ENCODE measurements at regions not wholly inside any gene's neighbourhood (a gene's known extent, or its start where the extent isn't known, plus 50 kb on each side); places are given as distances from the start of the nearest gene placed in this dataset.

GRCh38 chr15:47622055-47622454 lies 95.2 kb upstream of the SEMA6D start:
- TF ChIP-seq, protein P1, sequence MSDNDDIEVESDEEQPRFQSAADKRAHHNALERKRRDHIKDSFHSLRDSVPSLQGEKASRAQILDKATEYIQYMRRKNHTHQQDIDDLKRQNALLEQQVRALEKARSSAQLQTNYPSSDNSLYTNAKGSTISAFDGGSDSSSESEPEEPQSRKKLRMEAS (IDR thresholded peaks at IDR 0.05): no peak
- TF ChIP-seq EP300 (IDR thresholded peaks at IDR 0.05; ENCODE audit: borderline replicate concordance) (no peak), EGR1 (IDR thresholded peaks at IDR 0.05) (no peak), NFIC (IDR thresholded peaks at IDR 0.05) (no peak), ZBTB7A (IDR thresholded peaks at IDR 0.05; ENCODE audit: low read depth) (no peak), TAF1 (IDR thresholded peaks at IDR 0.05; ENCODE audit: low read depth) (no peak), YY1 (IDR thresholded peaks at IDR 0.05; ENCODE audit: low read depth) (no peak), FOXM1 (IDR thresholded peaks at IDR 0.05; ENCODE audit: borderline replicate concordance, low read depth) (no peak), CEBPB (IDR thresholded peaks at IDR 0.05) (no peak)
- TF ChIP-seq, protein P2, sequence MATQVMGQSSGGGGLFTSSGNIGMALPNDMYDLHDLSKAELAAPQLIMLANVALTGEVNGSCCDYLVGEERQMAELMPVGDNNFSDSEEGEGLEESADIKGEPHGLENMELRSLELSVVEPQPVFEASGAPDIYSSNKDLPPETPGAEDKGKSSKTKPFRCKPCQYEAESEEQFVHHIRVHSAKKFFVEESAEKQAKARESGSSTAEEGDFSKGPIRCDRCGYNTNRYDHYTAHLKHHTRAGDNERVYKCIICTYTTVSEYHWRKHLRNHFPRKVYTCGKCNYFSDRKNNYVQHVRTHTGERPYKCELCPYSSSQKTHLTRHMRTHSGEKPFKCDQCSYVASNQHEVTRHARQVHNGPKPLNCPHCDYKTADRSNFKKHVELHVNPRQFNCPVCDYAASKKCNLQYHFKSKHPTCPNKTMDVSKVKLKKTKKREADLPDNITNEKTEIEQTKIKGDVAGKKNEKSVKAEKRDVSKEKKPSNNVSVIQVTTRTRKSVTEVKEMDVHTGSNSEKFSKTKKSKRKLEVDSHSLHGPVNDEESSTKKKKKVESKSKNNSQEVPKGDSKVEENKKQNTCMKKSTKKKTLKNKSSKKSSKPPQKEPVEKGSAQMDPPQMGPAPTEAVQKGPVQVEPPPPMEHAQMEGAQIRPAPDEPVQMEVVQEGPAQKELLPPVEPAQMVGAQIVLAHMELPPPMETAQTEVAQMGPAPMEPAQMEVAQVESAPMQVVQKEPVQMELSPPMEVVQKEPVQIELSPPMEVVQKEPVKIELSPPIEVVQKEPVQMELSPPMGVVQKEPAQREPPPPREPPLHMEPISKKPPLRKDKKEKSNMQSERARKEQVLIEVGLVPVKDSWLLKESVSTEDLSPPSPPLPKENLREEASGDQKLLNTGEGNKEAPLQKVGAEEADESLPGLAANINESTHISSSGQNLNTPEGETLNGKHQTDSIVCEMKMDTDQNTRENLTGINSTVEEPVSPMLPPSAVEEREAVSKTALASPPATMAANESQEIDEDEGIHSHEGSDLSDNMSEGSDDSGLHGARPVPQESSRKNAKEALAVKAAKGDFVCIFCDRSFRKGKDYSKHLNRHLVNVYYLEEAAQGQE (IDR thresholded peaks at IDR 0.05; ENCODE audit: low read depth): no peak

DNA sequence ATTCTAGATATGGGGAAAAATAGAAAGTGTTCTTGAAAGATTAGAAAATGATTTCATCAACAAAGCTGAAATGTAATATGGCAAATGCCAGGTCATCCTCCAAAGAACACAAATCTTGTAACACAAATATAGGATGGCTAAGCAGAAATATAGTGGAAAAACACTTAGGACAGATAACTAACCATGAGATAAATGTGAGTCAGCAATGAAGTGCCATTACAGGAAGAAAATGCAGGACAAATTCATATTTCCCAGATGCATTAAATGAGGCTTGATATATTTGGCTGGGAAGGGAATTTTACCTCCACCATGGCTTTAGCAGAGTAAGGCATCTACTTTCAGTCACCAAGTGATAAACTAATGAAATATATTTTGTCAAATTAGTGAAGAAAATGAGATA lies 92.8 kb upstream of the SEMA6D start:
- TF ChIP-seq TCF12 (IDR thresholded peaks at IDR 0.05; ENCODE audit: low read depth) (no peak), EGR1 (IDR thresholded peaks at IDR 0.05) (no peak), ZBTB7A (IDR thresholded peaks at IDR 0.05; ENCODE audit: low read depth) (no peak), FOXM1 (IDR thresholded peaks at IDR 0.05; ENCODE audit: borderline replicate concordance, low read depth) (no peak), EP300 (IDR thresholded peaks at IDR 0.05; ENCODE audit: borderline replicate concordance) (no peak)

- TF ChIP-seq NFIC (IDR thresholded peaks at IDR 0.05) (no peak), FOXM1 (IDR thresholded peaks at IDR 0.05; ENCODE audit: borderline replicate concordance, low read depth) (no peak), EP300 (IDR thresholded peaks at IDR 0.05; ENCODE audit: borderline replicate concordance) (no peak), TCF12 (IDR thresholded peaks at IDR 0.05; ENCODE audit: low read depth) (no peak), ZBTB7A (IDR thresholded peaks at IDR 0.05; ENCODE audit: low read depth) (no peak), RAD21 (IDR thresholded peaks at IDR 0.05; ENCODE audit: low read depth) (no peak), TAF1 (IDR thresholded peaks at IDR 0.05; ENCODE audit: low read depth) (no peak), YY1 (IDR thresholded peaks at IDR 0.05; ENCODE audit: low read depth) (no peak), CREB1 (IDR thresholded peaks at IDR 0.05; ENCODE audit: low read depth) (no peak), CEBPB (IDR thresholded peaks at IDR 0.05) (no peak), TEAD4 (IDR thresholded peaks at IDR 0.05) (no peak), EGR1 (IDR thresholded peaks at IDR 0.05) (no peak)
- TF ChIP-seq, protein P2 (IDR thresholded peaks at IDR 0.05; ENCODE audit: low read depth): no peak
- TF ChIP-seq, protein P3, sequence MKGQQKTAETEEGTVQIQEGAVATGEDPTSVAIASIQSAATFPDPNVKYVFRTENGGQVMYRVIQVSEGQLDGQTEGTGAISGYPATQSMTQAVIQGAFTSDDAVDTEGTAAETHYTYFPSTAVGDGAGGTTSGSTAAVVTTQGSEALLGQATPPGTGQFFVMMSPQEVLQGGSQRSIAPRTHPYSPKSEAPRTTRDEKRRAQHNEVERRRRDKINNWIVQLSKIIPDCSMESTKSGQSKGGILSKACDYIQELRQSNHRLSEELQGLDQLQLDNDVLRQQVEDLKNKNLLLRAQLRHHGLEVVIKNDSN (IDR thresholded peaks at IDR 0.05): no peak
- TF ChIP-seq, protein P1 (IDR thresholded peaks at IDR 0.05): no peak
Observed at GRCh38 chr15:47639042-47639441, 78.3 kb upstream of the SEMA6D start.

DNA sequence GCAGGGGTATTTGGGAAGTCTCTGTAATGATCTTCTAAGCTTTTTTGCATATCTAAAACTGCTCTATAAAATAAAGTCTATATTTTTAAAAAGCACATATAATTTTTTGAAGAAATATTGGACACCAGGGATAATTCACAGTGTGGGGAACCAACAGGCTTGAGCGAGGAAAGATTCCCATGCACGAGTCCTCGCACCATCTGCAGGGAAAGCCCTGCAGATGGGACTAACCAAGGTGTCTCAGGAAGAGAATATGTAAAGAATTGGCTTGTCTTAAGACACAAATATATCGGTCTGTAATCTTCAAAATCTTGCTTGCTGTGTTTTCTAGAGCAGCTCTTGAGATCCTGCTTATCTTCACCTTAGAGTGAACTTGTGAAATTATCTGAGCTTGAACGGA lies 77.2 kb upstream of the SEMA6D start:
- TF ChIP-seq TAF1 (IDR thresholded peaks at IDR 0.05; ENCODE audit: low read depth) (no peak), EGR1 (IDR thresholded peaks at IDR 0.05) (no peak), RAD21 (IDR thresholded peaks at IDR 0.05; ENCODE audit: low read depth) (no peak), CREB1 (IDR thresholded peaks at IDR 0.05; ENCODE audit: low read depth) (no peak)
- TF ChIP-seq, protein P2 (IDR thresholded peaks at IDR 0.05; ENCODE audit: low read depth): no peak
- TF ChIP-seq, protein P1 (IDR thresholded peaks at IDR 0.05): no peak

DNA sequence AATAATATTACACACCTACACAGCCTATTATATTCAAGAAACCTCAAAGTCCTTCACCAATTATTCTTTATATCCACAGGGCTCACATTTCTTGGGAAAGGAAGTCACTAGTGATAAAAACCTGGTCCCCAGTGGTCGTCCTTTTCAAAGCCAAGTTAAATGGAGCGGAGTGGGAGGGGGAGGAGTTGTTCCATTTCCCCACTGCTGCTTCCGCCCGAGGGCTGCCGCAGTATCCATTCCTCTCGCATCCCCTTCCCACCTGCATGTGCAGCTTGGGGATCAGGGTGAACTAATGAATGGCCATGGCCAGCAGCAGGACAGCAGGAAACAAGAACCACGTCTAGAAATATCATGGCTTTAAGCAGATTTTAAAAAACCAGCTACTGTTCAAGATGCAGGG lies 76.4 kb upstream of the SEMA6D start:
- no peak for TF ChIP-seq CEBPB (IDR thresholded peaks at IDR 0.05)
- TF ChIP-seq EGR1 (IDR thresholded peaks at IDR 0.05): no peak
- TF ChIP-seq, protein P2 (IDR thresholded peaks at IDR 0.05; ENCODE audit: low read depth): no peak
- TF ChIP-seq ZBTB7A (IDR thresholded peaks at IDR 0.05; ENCODE audit: low read depth): no peak
- no peak for TF ChIP-seq EP300 (IDR thresholded peaks at IDR 0.05; ENCODE audit: borderline replicate concordance)
- no peak for TF ChIP-seq YY1 (IDR thresholded peaks at IDR 0.05; ENCODE audit: low read depth)
- TF ChIP-seq RAD21 (IDR thresholded peaks at IDR 0.05; ENCODE audit: low read depth): no peak
- no peak for TF ChIP-seq NFIC (IDR thresholded peaks at IDR 0.05)
- TF ChIP-seq TAF1 (IDR thresholded peaks at IDR 0.05; ENCODE audit: low read depth): no peak
- no peak for TF ChIP-seq TEAD4 (IDR thresholded peaks at IDR 0.05)
- no peak for TF ChIP-seq TCF12 (IDR thresholded peaks at IDR 0.05; ENCODE audit: low read depth)
- TF ChIP-seq, protein P1 (IDR thresholded peaks at IDR 0.05): no peak
- TF ChIP-seq, protein P3 (IDR thresholded peaks at IDR 0.05): no peak
- no peak for TF ChIP-seq FOXM1 (IDR thresholded peaks at IDR 0.05; ENCODE audit: borderline replicate concordance, low read depth)
- TF ChIP-seq CREB1 (IDR thresholded peaks at IDR 0.05; ENCODE audit: low read depth): no peak
